COR-L47 (cell line): ENCODE measurements at regions not wholly inside any gene's neighbourhood (a gene's known extent, or its start where the extent isn't known, plus 50 kb on each side); places are given as distances from the start of the nearest gene placed in this dataset.
"Not testable (repeated sequence)": the region's sequence is repeated elsewhere in the genome, so short reads cannot be mapped to it uniquely, and the experiment has no call there.

Experiments
- DNase-seq: peaks from one replicate; lab custom pipeline; 2025; lab: John Stamatoyannopoulos, UW

GRCh38 chr4:145295547-145295946 lies 115.2 kb upstream of the OTUD4 start:
- DNase-seq: no peak

- no peak for DNase-seq
These were observed 114.7 kb upstream of the OTUD4 start for GRCh38 chr4:145295122-145295521.

GRCh38 chr4:145293658-145294057 lies 113.3 kb upstream of the OTUD4 start:
- DNase-seq: no peak

- no peak for DNase-seq
These were observed 110.6 kb upstream of the OTUD4 start for GRCh38 chr4:145290955-145291354.

- no peak for DNase-seq
These were observed 109.2 kb upstream of the OTUD4 start for GRCh38 chr4:145289403-145290076.

- DNase-seq: no peak
These were observed 107.0 kb upstream of the OTUD4 start for GRCh38 chr4:145287351-145287750.

- DNase-seq: no peak
These were observed 105.5 kb upstream of the OTUD4 start for GRCh38 chr4:145285928-145286327.

GRCh38 chr4:145283909-145284308 lies 103.5 kb upstream of the OTUD4 start:
- no peak for DNase-seq

- no peak for DNase-seq
These were observed 101.6 kb upstream of the OTUD4 start for GRCh38 chr4:145281951-145282350.

- no peak for DNase-seq
These were observed 100.8 kb upstream of the OTUD4 start for GRCh38 chr4:145281224-145281623.

GRCh38 chr4:145280541-145280940 lies 100.2 kb upstream of the OTUD4 start:
- DNase-seq: no peak

GRCh38 chr4:145279122-145279960 lies 99.0 kb upstream of the OTUD4 start:
- DNase-seq: no peak

- no peak for DNase-seq
These were observed 98.1 kb upstream of the OTUD4 start for GRCh38 chr4:145278341-145279121.

GRCh38 chr4:145277011-145277410 lies 96.6 kb upstream of the OTUD4 start:
- no peak for DNase-seq

GRCh38 chr4:145276050-145276449 lies 95.7 kb upstream of the OTUD4 start:
- DNase-seq: no peak

GRCh38 chr4:145271194-145271593 lies 90.8 kb upstream of the OTUD4 start:
- DNase-seq: no peak

- no peak for DNase-seq
These were observed 86.5 kb upstream of the OTUD4 start for GRCh38 chr4:145266881-145267280.

GRCh38 chr4:145260091-145260490 lies 79.7 kb upstream of the OTUD4 start:
- DNase-seq: no peak

GRCh38 chr4:145255311-145255710 lies 74.9 kb upstream of the OTUD4 start:
- not testable (repeated sequence) for DNase-seq

- no peak for DNase-seq
These were observed 71.8 kb upstream of the OTUD4 start for GRCh38 chr4:145252190-145252589.

GRCh38 chr4:145251391-145251790 lies 71.0 kb upstream of the OTUD4 start:
- DNase-seq: no peak

GRCh38 chr4:145248971-145249370 lies 68.6 kb upstream of the OTUD4 start:
- no peak for DNase-seq

GRCh38 chr4:145248502-145248901 lies 68.1 kb upstream of the OTUD4 start:
- DNase-seq: no peak
